ENCODE measurements at regions not wholly inside any gene's neighbourhood (a gene's known extent, or its start where the extent isn't known, plus 50 kb on each side); places are given as distances from the start of the nearest gene placed in this dataset.
A peak's percentile ranks its signal among the peaks of the same experiment; 100 is the strongest.
"Not testable (repeated sequence)": the region's sequence is repeated elsewhere in the genome, so short reads cannot be mapped to it uniquely, and the experiment has no call there.

- no peak for DNase-seq (ENCODE audit: low spot score)
Measured at GRCh38 chr1:184820218-184820750, 65.6 kb upstream of the EDEM3 start.

DNA sequence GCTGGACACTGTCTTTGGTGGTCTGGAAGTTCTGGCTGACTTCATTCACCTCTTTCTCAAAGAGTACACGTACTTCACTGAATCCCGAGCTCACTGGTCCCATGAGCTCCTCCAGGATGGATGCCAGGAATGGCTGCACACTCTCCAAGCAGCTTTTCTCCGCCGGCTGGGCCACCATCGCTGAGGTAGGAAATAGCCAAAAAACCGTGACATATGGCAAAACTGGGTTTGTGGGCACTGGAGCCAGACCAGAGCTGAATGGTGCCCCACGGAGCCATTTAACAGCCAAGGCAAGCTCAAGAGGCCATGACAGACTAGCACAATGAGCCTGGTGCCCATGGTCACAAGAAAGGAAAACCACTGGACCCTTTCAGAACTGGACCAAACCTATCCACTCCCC, 64.0 kb upstream of the EDEM3 start:
- DNase-seq (ENCODE audit: low spot score): no peak

GRCh38 chr1:184817003-184817402, 62.3 kb upstream of the EDEM3 start:
- not testable (repeated sequence) for DNase-seq (ENCODE audit: low spot score)

- DNase-seq (ENCODE audit: low spot score): no peak
Measured at GRCh38 chr1:184813528-184814089, 59.0 kb upstream of the EDEM3 start.

- no peak for DNase-seq (ENCODE audit: low spot score)
Measured at GRCh38 chr1:184811439-184812111, 56.9 kb upstream of the EDEM3 start.

DNA sequence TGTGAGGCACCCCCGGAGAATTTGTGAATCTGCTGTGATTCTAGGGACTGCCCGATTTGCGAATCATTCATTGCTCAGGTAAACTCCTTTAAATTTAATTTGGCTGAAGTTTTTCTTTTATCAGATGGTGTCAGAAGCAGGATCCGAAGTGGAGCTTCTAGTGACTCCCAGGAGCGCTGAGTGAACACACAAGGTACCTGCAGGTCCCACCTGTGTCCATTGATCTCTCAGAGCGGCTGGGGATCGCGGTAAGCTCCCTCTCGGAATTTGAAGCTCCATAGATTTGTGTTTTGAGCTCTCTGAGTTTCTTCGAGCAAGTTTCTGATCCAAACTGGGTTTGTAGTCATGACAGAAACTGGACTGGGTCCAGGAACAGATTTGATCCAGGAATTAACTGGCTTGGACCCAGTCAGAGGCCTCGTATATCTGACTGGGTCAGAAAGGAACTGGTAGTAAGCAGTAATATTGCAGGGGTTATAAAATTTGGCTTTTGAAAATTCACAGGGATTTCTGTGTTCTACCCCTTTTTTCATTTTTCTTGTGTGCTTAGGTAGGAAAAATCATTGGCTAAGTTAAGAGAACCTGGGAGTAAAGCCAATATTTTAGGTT, 56.2 kb upstream of the EDEM3 start:
- no peak for DNase-seq (ENCODE audit: low spot score)

- DNase-seq (ENCODE audit: low spot score): peak; percentile 12
Measured at GRCh38 chr1:184806296-184806721, 51.7 kb upstream of the EDEM3 start.

GRCh38 chr1:184805667-184806295, 51.1 kb upstream of the EDEM3 start:
- DNase-seq (ENCODE audit: low spot score): peak; percentile 78

Data from germinal center (tissue), 1 donor.